SHP77 treated with DMSO at 0.1 percent for 48 hours (cell line): ENCODE measurements at regions not wholly inside any gene's neighbourhood (a gene's known extent, or its start where the extent isn't known, plus 50 kb on each side); places are given as distances from the start of the nearest gene placed in this dataset.
"Not testable (repeated sequence)": the region's sequence is repeated elsewhere in the genome, so short reads cannot be mapped to it uniquely, and the experiment has no call there.

ENCODE experiments used
- DNase-seq: peaks from one replicate; lab custom pipeline; 2025; lab: John Stamatoyannopoulos, UW

GRCh38 chr6:97677626-97678025 lies 394.6 kb upstream of the MMS22L start:
- no peak for DNase-seq

GRCh38 chr6:97687916-97688315 lies 404.9 kb upstream of the MMS22L start:
- no peak for DNase-seq

GRCh38 chr6:97689078-97689754 lies 406.2 kb upstream of the MMS22L start:
- no peak for DNase-seq

- no peak for DNase-seq
These were observed 414.4 kb upstream of the MMS22L start for GRCh38 chr6:97697456-97697855.

GRCh38 chr6:97701801-97702200 lies 418.8 kb upstream of the MMS22L start:
- no peak for DNase-seq

- no peak for DNase-seq
These were observed 419.2 kb upstream of the MMS22L start for GRCh38 chr6:97702248-97702647.

- DNase-seq = no peak
These were observed 420.6 kb upstream of the MMS22L start for GRCh38 chr6:97703661-97704060.

- no peak for DNase-seq
These were observed 422.6 kb upstream of the MMS22L start for GRCh38 chr6:97705568-97705967.

- DNase-seq = no peak
These were observed 429.7 kb upstream of the MMS22L start for GRCh38 chr6:97712751-97713150.

GRCh38 chr6:97714772-97715171 lies 431.8 kb upstream of the MMS22L start:
- no peak for DNase-seq

- no peak for DNase-seq
These were observed 434.1 kb upstream of the MMS22L start for GRCh38 chr6:97717086-97717485.

GRCh38 chr6:97726378-97726777 lies 443.4 kb upstream of the MMS22L start:
- DNase-seq = peak; percentile 14

GRCh38 chr6:97732045-97732444 lies 449.0 kb upstream of the MMS22L start:
- DNase-seq = no peak

GRCh38 chr6:97757575-97757974 lies 474.6 kb upstream of the MMS22L start:
- DNase-seq = no peak

GRCh38 chr6:97765461-97765860 lies 482.4 kb upstream of the MMS22L start:
- no peak for DNase-seq

GRCh38 chr6:97771372-97771771 lies 488.4 kb upstream of the MMS22L start:
- DNase-seq = no peak

GRCh38 chr6:97775012-97775411 lies 492.0 kb upstream of the MMS22L start:
- DNase-seq = no peak

- no peak for DNase-seq
These were observed 495.4 kb upstream of the MMS22L start for GRCh38 chr6:97778290-97779038.

GRCh38 chr6:97779039-97779766 lies 496.2 kb upstream of the MMS22L start:
- DNase-seq = not testable (repeated sequence)

- no peak for DNase-seq
These were observed 508.0 kb upstream of the MMS22L start for GRCh38 chr6:97790926-97791590.

GRCh38 chr6:97805596-97805995 lies 522.6 kb upstream of the MMS22L start:
- DNase-seq = no peak

GRCh38 chr6:97812940-97813339 lies 529.9 kb upstream of the MMS22L start:
- no peak for DNase-seq
